Liver (tissue), 3 donors: ENCODE measurements at regions not wholly inside any gene's neighbourhood (a gene's known extent, or its start where the extent isn't known, plus 50 kb on each side); places are given as distances from the start of the nearest gene placed in this dataset.

Experiments
- GABPA ChIP-seq, 2 donors: IDR thresholded peaks in 1 of 2; conservative IDR thresholded peaks in 1 of 2; 2 replicates each; pipeline ENCODE4 v1.6.1; 2016; ENCODE audit warnings: antibody characterized with exemption in 2 of 2, mild to moderate bottlenecking in 1 of 2, moderate library complexity in 1 of 2
- HNF4G ChIP-seq: IDR thresholded peaks from 2 replicates; pipeline ENCODE4 v1.6.1; 2016; ENCODE audit warnings: antibody characterized with exemption
- NR2F2 ChIP-seq: IDR thresholded peaks from 2 replicates; pipeline ENCODE4 v1.6.1; 2016; ENCODE audit warnings: antibody characterized with exemption
- RAD21 ChIP-seq, 2 donors: IDR thresholded peaks; 2 replicates each; pipeline ENCODE4 v1.6.1; 2016; ENCODE audit warnings: antibody characterized with exemption in 2 of 2, mild to moderate bottlenecking in 2 of 2
- TAF1 ChIP-seq: conservative IDR thresholded peaks from 2 replicates; pipeline ENCODE4 v1.6.1; 2016; ENCODE audit warnings: antibody characterized with exemption, mild to moderate bottlenecking
- YY1 ChIP-seq: IDR thresholded peaks from 2 replicates; pipeline ENCODE4 v1.6.1; 2016; ENCODE audit warnings: antibody characterized with exemption, mild to moderate bottlenecking
- ZBTB33 ChIP-seq: IDR thresholded peaks from 2 replicates; pipeline ENCODE4 v1.6.1; 2016; ENCODE audit warnings: antibody characterized with exemption
- TF ChIP-seq, protein P1 (sequence below): IDR thresholded peaks from 2 replicates; pipeline ENCODE4 v1.6.1; 2016; ENCODE audit warnings: antibody characterized with exemption
- TF ChIP-seq, protein P2 (sequence below): fragments of 150-350 bp; IDR thresholded peaks from 2 replicates; pipeline ENCODE4 v1.5.1; 2017; ENCODE audit warnings: improper control_type of control experiment, low read depth, low read length; ENCODE audit not compliant: missing input control
- TF ChIP-seq, protein P3 (sequence below): IDR thresholded peaks from 2 replicates; pipeline ENCODE4 v1.6.1; 2016; ENCODE audit warnings: antibody characterized with exemption
- donor health status: healthy.
- donor health status: healthy.

DNA sequence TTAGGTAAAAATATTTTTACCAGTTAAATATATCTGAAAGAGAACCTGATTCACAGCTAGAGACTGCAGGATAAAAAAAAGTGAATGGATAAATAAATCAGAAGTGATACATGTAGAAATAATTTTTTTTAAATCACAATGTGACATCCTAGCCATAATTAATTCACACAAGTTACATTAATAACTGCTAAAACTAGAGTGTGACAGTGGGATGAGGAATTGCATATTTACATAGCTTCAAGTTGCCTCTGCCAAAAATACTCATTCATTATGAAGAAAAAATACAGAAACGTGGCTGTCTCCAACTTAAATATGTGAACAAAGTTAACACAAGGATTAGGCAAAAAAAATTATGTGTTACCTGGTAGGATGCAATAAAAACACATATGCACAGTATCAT is 473.5 kb upstream of the SEMA3A start:
- TF ChIP-seq, protein P1, sequence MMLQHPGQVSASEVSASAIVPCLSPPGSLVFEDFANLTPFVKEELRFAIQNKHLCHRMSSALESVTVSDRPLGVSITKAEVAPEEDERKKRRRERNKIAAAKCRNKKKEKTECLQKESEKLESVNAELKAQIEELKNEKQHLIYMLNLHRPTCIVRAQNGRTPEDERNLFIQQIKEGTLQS = no peak
- TF ChIP-seq GABPA (IDR thresholded peaks at IDR 0.05 in 1 of 2, conservative IDR thresholded peaks at IDR 0.05 in 1 of 2) = no peak
- TF ChIP-seq RAD21 (IDR thresholded peaks at IDR 0.05) = no peak
- no peak for TF ChIP-seq NR2F2
- TF ChIP-seq, protein P2, sequence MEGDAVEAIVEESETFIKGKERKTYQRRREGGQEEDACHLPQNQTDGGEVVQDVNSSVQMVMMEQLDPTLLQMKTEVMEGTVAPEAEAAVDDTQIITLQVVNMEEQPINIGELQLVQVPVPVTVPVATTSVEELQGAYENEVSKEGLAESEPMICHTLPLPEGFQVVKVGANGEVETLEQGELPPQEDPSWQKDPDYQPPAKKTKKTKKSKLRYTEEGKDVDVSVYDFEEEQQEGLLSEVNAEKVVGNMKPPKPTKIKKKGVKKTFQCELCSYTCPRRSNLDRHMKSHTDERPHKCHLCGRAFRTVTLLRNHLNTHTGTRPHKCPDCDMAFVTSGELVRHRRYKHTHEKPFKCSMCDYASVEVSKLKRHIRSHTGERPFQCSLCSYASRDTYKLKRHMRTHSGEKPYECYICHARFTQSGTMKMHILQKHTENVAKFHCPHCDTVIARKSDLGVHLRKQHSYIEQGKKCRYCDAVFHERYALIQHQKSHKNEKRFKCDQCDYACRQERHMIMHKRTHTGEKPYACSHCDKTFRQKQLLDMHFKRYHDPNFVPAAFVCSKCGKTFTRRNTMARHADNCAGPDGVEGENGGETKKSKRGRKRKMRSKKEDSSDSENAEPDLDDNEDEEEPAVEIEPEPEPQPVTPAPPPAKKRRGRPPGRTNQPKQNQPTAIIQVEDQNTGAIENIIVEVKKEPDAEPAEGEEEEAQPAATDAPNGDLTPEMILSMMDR = no peak
- no peak for TF ChIP-seq YY1
- TF ChIP-seq, protein P3, sequence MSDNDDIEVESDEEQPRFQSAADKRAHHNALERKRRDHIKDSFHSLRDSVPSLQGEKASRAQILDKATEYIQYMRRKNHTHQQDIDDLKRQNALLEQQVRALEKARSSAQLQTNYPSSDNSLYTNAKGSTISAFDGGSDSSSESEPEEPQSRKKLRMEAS = no peak
- TF ChIP-seq ZBTB33 = no peak
- no peak for TF ChIP-seq TAF1
- no peak for TF ChIP-seq HNF4G
